NCI-H1105 treated with DMSO at 0.1 percent for 48 hours (cell line): ENCODE measurements at regions not wholly inside any gene's neighbourhood (a gene's known extent, or its start where the extent isn't known, plus 50 kb on each side); places are given as distances from the start of the nearest gene placed in this dataset.
"Not testable (repeated sequence)": the region's sequence is repeated elsewhere in the genome, so short reads cannot be mapped to it uniquely, and the experiment has no call there.

Experiments used
- DNase-seq: peaks from one replicate; lab custom pipeline; 2025; lab: John Stamatoyannopoulos, UW

- no peak for DNase-seq
Observed at GRCh38 chr5:17828681-17829080, 194.4 kb downstream of the TAF11L14 start.

GRCh38 chr5:17829456-17829855 lies 195.2 kb downstream of the TAF11L14 start:
- DNase-seq = no peak

GRCh38 chr5:17831279-17831678 lies 197.0 kb downstream of the TAF11L14 start:
- DNase-seq = peak; percentile 27

GRCh38 chr5:17832949-17833745 lies 198.9 kb downstream of the TAF11L14 start:
- DNase-seq = no peak

GRCh38 chr5:17837757-17838156 lies 203.5 kb downstream of the TAF11L14 start:
- no peak for DNase-seq

GRCh38 chr5:17838469-17838868 lies 204.2 kb downstream of the TAF11L14 start:
- no peak for DNase-seq

GRCh38 chr5:17839848-17840247 lies 205.6 kb downstream of the TAF11L14 start:
- no peak for DNase-seq

- no peak for DNase-seq
Observed at GRCh38 chr5:17846496-17846895, 212.2 kb downstream of the TAF11L14 start.

- no peak for DNase-seq
Observed at GRCh38 chr5:17847286-17847685, 213.0 kb downstream of the TAF11L14 start.

GRCh38 chr5:17852111-17852510 lies 217.9 kb downstream of the TAF11L14 start:
- no peak for DNase-seq

- no peak for DNase-seq
Observed at GRCh38 chr5:17852740-17853139, 218.5 kb downstream of the TAF11L14 start.

- no peak for DNase-seq
Observed at GRCh38 chr5:17854901-17855300, 220.6 kb downstream of the TAF11L14 start.

- no peak for DNase-seq
Observed at GRCh38 chr5:17860660-17861315, 226.5 kb downstream of the TAF11L14 start.

- DNase-seq = not testable (repeated sequence)
Observed at GRCh38 chr5:17864903-17865302, 230.6 kb downstream of the TAF11L14 start.

GRCh38 chr5:17865966-17866365 lies 231.7 kb downstream of the TAF11L14 start:
- not testable (repeated sequence) for DNase-seq

- DNase-seq = no peak
Observed at GRCh38 chr5:17872204-17872603, 237.9 kb downstream of the TAF11L14 start.

- DNase-seq = no peak
Observed at GRCh38 chr5:17878541-17878940, 244.3 kb downstream of the TAF11L14 start.

GRCh38 chr5:17879276-17879675 lies 245.0 kb downstream of the TAF11L14 start:
- no peak for DNase-seq

- DNase-seq = no peak
Observed at GRCh38 chr5:17880869-17881268, 246.6 kb downstream of the TAF11L14 start.

- DNase-seq = no peak
Observed at GRCh38 chr5:17882760-17883488, 248.7 kb downstream of the TAF11L14 start.

- DNase-seq = no peak
Observed at GRCh38 chr5:17888155-17888554, 253.9 kb downstream of the TAF11L14 start.

- no peak for DNase-seq
Observed at GRCh38 chr5:17890501-17890900, 256.2 kb downstream of the TAF11L14 start.

- no peak for DNase-seq
Observed at GRCh38 chr5:17891881-17892280, 257.6 kb downstream of the TAF11L14 start.
